ENCODE measurements at regions not wholly inside any gene's neighbourhood (a gene's known extent, or its start where the extent isn't known, plus 50 kb on each side); places are given as distances from the start of the nearest gene placed in this dataset.

- H3K23ac ChIP-seq (ENCODE audit: insufficient read length) = no peak overlapping the region
- POLR2A ChIA-PET (ENCODE audit: partially characterized antibody) = no interaction called here
- H2AK5ac ChIP-seq (ENCODE audit: low read depth, low read length) = no peak overlapping the region
- no peak overlapping the region for H2BK12ac ChIP-seq (ENCODE audit: low read depth, low read length)
- no peak overlapping the region for H4K5ac ChIP-seq (ENCODE audit: insufficient read length, low read depth, low read length)
- no peak overlapping the region for H3K14ac ChIP-seq (ENCODE audit: insufficient read length)
- H3K27ac ChIP-seq (ENCODE audit: low read depth, low read length) = no peak overlapping the region
- peaks cover 0 to 4% (median 0%) of the 10 kb centered on the region in 4 experiments; a peak in 1 of 7 replicates for H3K4me1 ChIP-seq (replicated peaks in 1 of 4; ENCODE audit: control insufficient read depth in 3 of 4, insufficient read depth in 4 of 4, low read length in 3 of 4)
- no peak overlapping the region for H2AFZ ChIP-seq (ENCODE audit: low read length)
- no peak overlapping the region for H3K56ac ChIP-seq (replicated peaks; ENCODE audit: insufficient read length, low read depth, low read length)
- H2BK20ac ChIP-seq (ENCODE audit: low read length) = no peak overlapping the region
- no peaks in the 10 kb centered on the region for H3K9me3 ChIP-seq (ENCODE audit: insufficient read depth in 2 of 2, low read depth in 1 of 2, low read length in 1 of 2)
- CTCF ChIA-PET (ENCODE audit: partially characterized antibody) = interaction anchor here (0.7 kb wide), 1 partner anchor 484 kb away, joined by 3 read pairs; no protein-coding TSS in a partner anchor
- H3K79me1 ChIP-seq (ENCODE audit: low read depth, low read length) = no peaks in the 10 kb centered on the region
- no peak overlapping the region for H2BK120ac ChIP-seq (replicated peaks; ENCODE audit: low read depth, low read length)
- no peaks in the 10 kb centered on the region for H3K23me2 ChIP-seq (ENCODE audit: low read depth, low read length)
- H2BK5ac ChIP-seq (ENCODE audit: low read depth, low read length) = no peak overlapping the region
- no peak overlapping the region for H3K4me3 ChIP-seq (ENCODE audit: extremely low read depth in 1 of 4, insufficient read depth in 2 of 4, low read depth in 3 of 4, low read length in 4 of 4)
- H4K20me1 ChIP-seq (replicated peaks in 1 of 2; ENCODE audit: control insufficient read depth in 1 of 2, insufficient read depth in 2 of 2, low read length in 2 of 2) = no peaks in the 10 kb centered on the region
- no peaks in the 10 kb centered on the region for H3K27me3 ChIP-seq (replicated peaks in 1 of 4; ENCODE audit: control insufficient read depth in 3 of 4, extremely low read depth in 1 of 4, insufficient read depth in 3 of 4, low read length in 3 of 4)
- 83% methylated on average over 4 of the region's 4 CpGs; no CpG with 5 or more reads in 1 of the 2 experiments for WGBS, 2 experiments (ENCODE audit: extremely low coverage in 1 of 2, insufficient coverage in 1 of 2, insufficient read length in 1 of 2, insufficient replicate concordance in 2 of 2, low coverage in 1 of 2, low lambda C conversion rate in 2 of 2, missing lambda C conversion rate in 1 of 2)
- no peak overlapping the region for H4K91ac ChIP-seq (replicated peaks; ENCODE audit: insufficient read length, low read length)
- H3K4ac ChIP-seq (replicated peaks; ENCODE audit: insufficient read length, low read depth, low read length) = no peak overlapping the region
- no peak overlapping the region for H3K4me2 ChIP-seq (ENCODE audit: insufficient read depth in 1 of 2, low read depth in 2 of 2, low read length in 2 of 2)
- H4K8ac ChIP-seq (ENCODE audit: extremely low read depth, insufficient read depth, low read length) = no peak overlapping the region
- no peak for TF ChIP-seq JUN (IDR thresholded peaks at IDR 0.05; ENCODE audit: low read depth, low read length)
- no peak for TF ChIP-seq SIN3A (conservative IDR thresholded peaks at IDR 0.05 in 1 of 2, IDR thresholded peaks at IDR 0.05 in 1 of 2; ENCODE audit: low read depth in 1 of 2, low read length in 2 of 2)
- no peaks in the 10 kb centered on the region for H3K36me3 ChIP-seq (ENCODE audit: control insufficient read depth in 2 of 4, insufficient read depth in 4 of 4, low read length in 3 of 4)
- no peak overlapping the region for H2BK15ac ChIP-seq (ENCODE audit: low read length)
- no peak overlapping the region for H3K18ac ChIP-seq (ENCODE audit: extremely low read depth, low read length)
- FAIRE-seq = no peak
- H3K9ac ChIP-seq (replicated peaks in 1 of 4; ENCODE audit: extremely low read depth in 1 of 4, low read depth in 3 of 4, low read length in 3 of 4) = no peak overlapping the region
- H3K79me2 ChIP-seq (ENCODE audit: control insufficient read depth in 1 of 2, insufficient read depth in 2 of 2, low read length in 2 of 2) = no peaks in the 10 kb centered on the region
- DNase-seq (ENCODE audit: low read depth in 1 of 2, low spot score in 2 of 2) = no peak
Measured at GRCh38 chr4:187552781-187553180, 442.8 kb upstream of the ZFP42 start.

All from H1 (cell line).